Inflammatory macrophage (primary cell): ENCODE measurements at regions not wholly inside any gene's neighbourhood (a gene's known extent, or its start where the extent isn't known, plus 50 kb on each side); places are given as distances from the start of the nearest gene placed in this dataset.
A peak's percentile ranks its signal among the peaks of the same experiment; 100 is the strongest.
"Not testable (repeated sequence)": the region's sequence is repeated elsewhere in the genome, so short reads cannot be mapped to it uniquely, and the experiment has no call there.

Source experiments
- DNase-seq, 2 donors: peaks; one replicate each; pipeline ENCODE4 v3.0.0-alpha.2; 2020 to 2022

GRCh38 chr5:89534331-89534730 lies 651.3 kb upstream of the MEF2C start:
- DNase-seq: no peak

DNA sequence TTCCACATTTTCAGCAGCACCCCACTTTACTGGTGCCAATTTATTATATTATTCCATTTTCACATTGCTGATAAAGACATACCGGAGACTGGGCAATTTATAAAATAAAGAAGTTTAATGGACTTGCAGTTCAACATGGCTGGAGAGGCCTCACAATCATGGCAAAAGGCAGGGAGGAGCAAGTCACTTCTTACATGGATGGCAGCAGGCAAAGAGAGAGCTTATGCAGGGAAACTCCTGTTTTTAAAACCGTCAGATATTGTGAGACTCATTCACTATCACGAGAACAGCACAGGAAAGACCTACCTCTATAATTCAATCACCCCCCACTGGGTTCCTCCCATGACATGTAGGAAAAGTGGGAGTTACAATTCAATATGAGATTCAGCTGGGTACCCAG lies 641.8 kb upstream of the MEF2C start:
- no peak for DNase-seq

DNA sequence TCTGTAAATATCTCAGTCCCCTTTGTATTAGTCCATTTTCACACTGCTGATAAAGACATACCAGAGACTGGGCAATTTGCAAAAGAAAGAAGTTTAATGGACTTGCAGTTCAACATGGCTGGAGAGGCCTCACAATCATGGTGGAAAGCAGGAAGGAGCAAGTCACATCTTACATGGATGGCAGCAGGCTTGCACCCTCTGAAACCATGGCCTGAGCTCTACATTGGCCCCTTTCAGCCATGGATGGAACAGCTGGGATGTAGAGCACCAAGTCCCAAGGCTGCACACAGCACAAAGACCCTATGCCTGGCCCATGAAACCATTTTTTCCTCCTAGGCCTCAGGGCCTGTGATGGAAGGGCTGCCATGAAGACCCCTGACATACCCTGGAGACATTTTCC lies 640.9 kb upstream of the MEF2C start:
- DNase-seq: not testable (repeated sequence)

GRCh38 chr5:89520771-89521170 lies 637.8 kb upstream of the MEF2C start:
- DNase-seq: no peak

DNA sequence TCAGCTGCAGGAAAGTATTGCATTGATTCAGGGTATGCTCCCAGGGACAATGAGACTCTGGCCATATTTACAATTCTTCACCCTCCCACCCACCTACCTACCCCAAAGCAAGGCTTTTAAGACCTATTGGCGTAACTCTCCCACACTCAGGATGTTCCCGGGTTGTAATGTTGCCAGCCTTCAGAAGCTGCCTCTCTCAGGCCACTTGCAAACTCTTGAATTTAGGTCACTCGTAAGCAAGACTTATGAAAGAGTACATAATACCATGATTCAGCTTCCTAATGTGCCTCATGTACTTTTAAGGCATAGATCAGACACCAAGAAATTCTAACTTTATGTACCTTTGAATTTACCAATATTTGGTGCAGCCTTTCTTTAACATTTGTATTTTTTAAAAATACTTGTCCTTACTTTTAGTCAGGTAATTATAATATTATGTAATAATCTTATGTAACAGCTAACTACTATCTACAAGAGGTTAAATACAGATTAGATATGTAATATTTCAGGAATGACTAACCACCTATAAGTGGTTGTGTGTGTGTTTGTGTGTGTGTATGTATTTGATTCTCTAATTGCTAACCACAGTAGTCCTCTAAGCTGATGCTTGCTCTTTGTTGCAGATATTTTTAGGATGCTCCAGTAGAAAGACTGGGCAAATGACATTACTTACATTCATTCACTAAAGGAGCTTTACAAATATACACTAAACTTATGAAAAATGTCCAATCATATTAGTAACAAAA lies 630.5 kb upstream of the MEF2C start:
- DNase-seq: no peak

- no peak for DNase-seq
Measured at GRCh38 chr5:89504051-89504450, 621.1 kb upstream of the MEF2C start.

DNA sequence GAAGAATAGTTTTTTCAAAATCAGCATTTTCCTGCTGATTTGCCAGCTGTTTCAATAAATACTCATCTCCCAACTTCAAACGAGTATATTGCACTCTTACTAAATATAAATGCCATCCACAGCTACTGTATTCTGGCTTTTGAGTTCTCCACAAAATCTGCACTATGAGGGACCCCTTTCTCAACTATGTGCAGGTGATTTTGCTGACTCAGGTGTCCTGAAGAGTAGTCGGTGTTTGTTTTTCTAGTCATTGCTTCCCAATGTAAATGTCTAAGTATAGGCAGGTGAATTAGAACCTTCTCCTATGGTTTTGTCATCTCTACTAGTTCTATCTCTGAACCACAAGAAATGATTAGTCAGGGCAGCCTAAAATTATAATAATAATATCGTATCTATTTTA lies 616.8 kb upstream of the MEF2C start:
- no peak for DNase-seq

GRCh38 chr5:89498699-89499098 lies 615.7 kb upstream of the MEF2C start:
- DNase-seq: no peak

- DNase-seq: no peak
Measured at GRCh38 chr5:89493414-89493813, 610.4 kb upstream of the MEF2C start.

- DNase-seq: no peak
Measured at GRCh38 chr5:89484962-89485361, 602.0 kb upstream of the MEF2C start.

DNA sequence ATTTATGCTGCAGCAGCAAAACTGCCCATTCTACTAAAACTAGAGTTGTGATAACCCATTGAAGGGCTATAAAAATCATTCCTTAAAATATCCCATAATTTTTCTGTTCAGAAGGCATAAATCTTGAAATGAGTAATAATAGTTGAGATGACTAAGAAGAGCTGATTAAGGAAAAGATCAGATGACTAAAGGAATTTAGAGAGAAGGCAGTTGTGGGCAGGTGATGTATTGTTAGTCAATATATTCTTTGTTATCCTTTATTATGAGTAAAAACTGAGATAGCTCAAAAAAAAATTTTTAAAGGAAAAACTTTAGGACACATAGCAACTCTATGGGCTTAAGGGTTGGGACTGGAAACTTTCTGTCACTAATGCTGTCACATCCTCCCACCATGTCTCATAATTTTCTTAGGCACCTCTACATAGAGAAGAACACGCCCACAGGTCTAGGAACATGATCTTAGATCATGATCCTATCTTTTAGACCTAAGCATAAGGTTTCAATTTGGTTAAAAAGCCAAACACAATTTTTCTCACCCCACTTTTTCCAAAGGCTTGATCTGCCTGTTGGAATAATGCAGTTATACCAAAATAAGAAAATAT lies 597.5 kb upstream of the MEF2C start:
- DNase-seq: no peak

DNA sequence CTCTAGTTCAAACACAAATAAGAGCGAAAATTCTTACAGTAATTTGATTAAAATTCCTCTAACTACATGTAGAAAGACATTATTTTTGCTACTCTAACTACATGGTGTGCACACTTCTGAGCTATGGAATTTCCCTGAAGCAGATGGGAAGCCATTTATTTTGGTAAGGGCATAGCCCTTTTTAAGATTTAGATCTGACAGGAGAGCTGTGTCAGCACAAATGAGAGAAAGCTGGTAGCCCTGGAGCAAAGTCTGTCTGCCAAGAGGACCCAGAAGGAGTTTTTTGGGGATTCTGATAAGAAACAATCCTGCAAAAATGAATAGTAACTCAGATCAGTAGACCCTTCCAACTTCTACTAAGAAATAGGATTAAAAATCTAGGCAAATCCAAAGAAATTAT lies 595.9 kb upstream of the MEF2C start:
- no peak for DNase-seq

- no peak for DNase-seq
Measured at GRCh38 chr5:89473196-89473595, 590.2 kb upstream of the MEF2C start.

DNA sequence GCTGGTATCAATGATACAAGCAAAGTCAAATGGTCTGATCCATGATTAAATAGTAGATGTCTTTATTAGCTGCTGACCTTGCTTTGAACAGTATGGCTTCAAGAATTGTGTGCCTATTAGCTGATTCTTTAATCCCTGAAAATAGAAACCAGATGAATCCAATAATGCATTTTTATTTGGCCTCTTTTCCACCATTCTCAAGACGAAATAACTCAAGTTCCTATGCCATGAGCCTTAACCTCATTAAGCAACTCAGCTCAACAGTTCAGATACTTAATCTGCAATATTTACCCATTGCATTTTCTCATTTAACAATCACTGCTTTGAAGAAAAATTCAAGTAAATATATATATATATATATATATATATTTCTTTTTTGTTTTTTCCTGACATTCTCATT lies 588.6 kb upstream of the MEF2C start:
- no peak for DNase-seq

- DNase-seq: no peak
Measured at GRCh38 chr5:89471115-89471514, 588.1 kb upstream of the MEF2C start.

DNA sequence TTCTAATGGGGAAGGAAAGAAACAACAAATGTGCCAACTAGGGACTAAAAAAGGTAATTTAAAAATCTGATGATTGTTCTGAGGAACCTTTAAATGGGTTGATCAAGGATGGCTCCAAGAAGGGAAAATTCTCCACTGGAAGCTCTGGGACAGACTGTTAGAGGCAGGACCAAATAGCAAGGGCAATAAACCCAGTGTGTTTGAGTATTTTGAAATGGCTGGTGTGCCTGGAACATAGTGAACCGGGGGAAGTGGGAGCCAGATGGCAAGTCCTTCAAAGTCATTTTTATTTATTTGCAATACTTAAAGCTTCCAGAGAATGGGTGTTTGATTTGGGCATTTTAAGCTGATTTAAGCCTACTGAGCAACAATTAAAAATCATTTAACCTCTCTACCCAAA lies 587.7 kb upstream of the MEF2C start:
- no peak for DNase-seq

GRCh38 chr5:89458332-89458656 lies 575.3 kb upstream of the MEF2C start:
- DNase-seq: no peak

GRCh38 chr5:89457411-89458331 lies 574.7 kb upstream of the MEF2C start:
- peak in 1 of 2 donors; percentile 33 for DNase-seq

- no peak for DNase-seq
Measured at GRCh38 chr5:89452081-89452480, 569.1 kb upstream of the MEF2C start.

- DNase-seq: no peak
Measured at GRCh38 chr5:89451263-89451662, 568.3 kb upstream of the MEF2C start.

GRCh38 chr5:89450149-89450538 lies 567.2 kb upstream of the MEF2C start:
- no peak for DNase-seq

- no peak for DNase-seq
Measured at GRCh38 chr5:89449392-89450148, 566.6 kb upstream of the MEF2C start.

DNA sequence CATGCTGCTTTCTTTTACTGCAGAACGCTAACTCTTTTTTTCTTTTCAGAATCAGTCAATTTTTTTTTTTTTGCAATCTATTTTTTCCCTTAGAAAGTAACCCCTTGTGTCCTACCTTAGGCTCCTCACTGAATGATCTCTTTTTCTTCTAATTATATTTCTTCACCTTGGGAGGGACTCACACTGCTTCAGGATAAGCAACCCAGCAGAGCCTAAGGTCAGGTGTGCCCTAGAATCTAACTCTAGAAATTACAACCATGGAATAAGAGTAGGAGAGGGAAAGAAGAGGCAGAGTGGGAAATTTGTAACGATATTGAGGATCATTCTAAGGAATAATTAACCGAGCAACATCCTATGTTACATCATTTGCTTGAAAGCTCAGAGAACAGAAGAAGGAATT lies 564.0 kb upstream of the MEF2C start:
- no peak for DNase-seq
